CD14-positive monocyte (primary cell): ENCODE measurements at regions not wholly inside any gene's neighbourhood (a gene's known extent, or its start where the extent isn't known, plus 50 kb on each side); places are given as distances from the start of the nearest gene placed in this dataset.

Source experiments
- DNase-seq, 3 donors: peaks; one replicate each; pipeline ENCODE4 v3.0.0-alpha.2; 2011 to 2022
- H2AFZ ChIP-seq: 2 replicates; pipeline ENCODE4 v1.6.0; 2012; ENCODE audit warnings: mild to moderate bottlenecking, low read depth, low read length, inconsistent platforms; ENCODE audit not compliant: insufficient read depth, poor library complexity, severe bottlenecking
- H3K27ac ChIP-seq, 2 donors: 1 replicate in 1 of 2; 2 replicates in 1 of 2; pipeline ENCODE4 v1.5.1; 2012 to 2013; ENCODE audit warnings: low read length in 2 of 2, control low read depth in 1 of 2, inconsistent platforms in 1 of 2, low read depth in 1 of 2, mild to moderate bottlenecking in 1 of 2
- H3K27me3 ChIP-seq, 2 donors: one replicate each; pipeline versions ENCODE4 v1.6.0 to v1.6.1; 2011 to 2013; ENCODE audit warnings: low read length in 2 of 2; ENCODE audit not compliant: control insufficient read depth in 2 of 2, insufficient read depth in 2 of 2
- H3K36me3 ChIP-seq, 2 donors: replicated peaks in 1 of 2; 1 replicate in 1 of 2; 2 replicates in 1 of 2; pipeline versions ENCODE4 v1.5.1 to v1.6.1; 2012 to 2013; ENCODE audit warnings: low read length in 2 of 2, control low read depth in 1 of 2, inconsistent platforms in 1 of 2, mild to moderate bottlenecking in 1 of 2; ENCODE audit not compliant: insufficient read depth in 2 of 2, control insufficient read depth in 1 of 2
- H3K4me1 ChIP-seq, 2 donors: 1 replicate in 1 of 2; 2 replicates in 1 of 2; pipeline versions ENCODE4 v1.5.1 to v1.6.1; 2012 to 2013; ENCODE audit warnings: low read length in 2 of 2, control low read depth in 1 of 2, inconsistent platforms in 1 of 2, mild to moderate bottlenecking in 1 of 2, moderate library complexity in 1 of 2; ENCODE audit not compliant: insufficient read depth in 2 of 2, control insufficient read depth in 1 of 2
- H3K4me2 ChIP-seq: replicated peaks from 2 replicates; pipeline ENCODE3; 2012; ENCODE audit warnings: low read length, moderate library complexity, mild to moderate bottlenecking; ENCODE audit not compliant: poor library complexity, severe bottlenecking; ENCODE audit errors: extremely low read depth
- H3K4me3 ChIP-seq, 3 experiments: fragments of 200-600 bp in 1 of 3; sonication (generic) in 1 of 3; replicated peaks in 1 of 3; 1 replicate in 2 of 3; 2 replicates in 1 of 3; pipeline ENCODE4 v1.5.1; 2011 to 2013; ENCODE audit warnings: low read length in 3 of 3, mild to moderate bottlenecking in 3 of 3, control low read depth in 2 of 3, low read depth in 2 of 3, inconsistent platforms in 1 of 3, moderate library complexity in 1 of 3
- H3K79me2 ChIP-seq: 2 replicates; pipeline ENCODE4 v1.6.0; 2012; ENCODE audit warnings: mild to moderate bottlenecking, control low read depth, inconsistent platforms, low read length, moderate library complexity; ENCODE audit not compliant: insufficient read depth
- H3K9ac ChIP-seq: 2 replicates; pipeline ENCODE4 v1.6.0; 2017; ENCODE audit warnings: low read length, mild to moderate bottlenecking; ENCODE audit not compliant: insufficient read depth, poor library complexity, severe bottlenecking
- H3K9me3 ChIP-seq, 2 donors: replicated peaks in 1 of 2; 1 replicate in 1 of 2; 2 replicates in 1 of 2; pipeline versions ENCODE4 v1.5.1 to v1.6.1; 2012 to 2013; ENCODE audit warnings: low read length in 2 of 2, control low read depth in 1 of 2; ENCODE audit not compliant: control insufficient read depth in 1 of 2, insufficient read depth in 1 of 2
- H4K20me1 ChIP-seq: 2 replicates; pipeline ENCODE4 v1.6.0; 2012; ENCODE audit warnings: mild to moderate bottlenecking, low read length, control low read depth, moderate library complexity; ENCODE audit not compliant: insufficient read depth
- H3K27ac Mint-ChIP-seq, 7 donors: one replicate each; pipeline ENCODE4 v1.8.0; 2020; ENCODE audit warnings: mild to moderate bottlenecking in 7 of 7, mixed read lengths in 7 of 7, moderate library complexity in 6 of 7, inconsistent platforms in 2 of 7
- H3K27me3 Mint-ChIP-seq, 3 donors: one replicate each; pipeline ENCODE4 v1.8.0; 2021 to 2022; ENCODE audit warnings: low read depth in 3 of 3, mild to moderate bottlenecking in 3 of 3, mixed read lengths in 3 of 3, moderate library complexity in 3 of 3, inconsistent platforms in 1 of 3
- H3K36me3 Mint-ChIP-seq, 2 donors: one replicate each; pipeline ENCODE4 v1.8.0; 2020; ENCODE audit warnings: mixed read lengths in 2 of 2, inconsistent platforms in 1 of 2, mild to moderate bottlenecking in 1 of 2
- H3K4me1 Mint-ChIP-seq: one replicate; pipeline ENCODE4 v1.8.0; 2020; ENCODE audit warnings: mild to moderate bottlenecking, mixed read lengths
- H3K4me3 Mint-ChIP-seq, 2 donors: one replicate each; pipeline ENCODE4 v1.8.0; 2020; ENCODE audit warnings: mild to moderate bottlenecking in 2 of 2, mixed read lengths in 2 of 2, moderate library complexity in 1 of 2
- H3K9me3 Mint-ChIP-seq, 7 donors: one replicate each; pipeline ENCODE4 v1.8.0; 2020 to 2022; ENCODE audit warnings: mixed read lengths in 7 of 7, mild to moderate bottlenecking in 6 of 7, moderate library complexity in 6 of 7, inconsistent platforms in 2 of 7
- WGBS: methylation state at CpG from one replicate; pipeline ENCODE4 v1.1.5; 2013; ENCODE audit warnings: missing lambda C conversion rate; ENCODE audit not compliant: insufficient coverage; 5-methylcytosine and 5-hydroxymethylcytosine counted together
- intact Hi-C, 2 donors: fragments of 100-400 bp; cut with micrococcal nuclease; formaldehyde crosslinking; loops; one replicate each; pipeline versions ENCODE4 v1.15.0 to v1.15.1; 2023
- TF ChIP-seq, protein P1 (sequence below): fragments of 200-600 bp; IDR thresholded peaks from one replicate; pipeline ENCODE4 v1.8.0; 2022; ENCODE audit warnings: antibody characterized with exemption, mild to moderate bottlenecking

DNA sequence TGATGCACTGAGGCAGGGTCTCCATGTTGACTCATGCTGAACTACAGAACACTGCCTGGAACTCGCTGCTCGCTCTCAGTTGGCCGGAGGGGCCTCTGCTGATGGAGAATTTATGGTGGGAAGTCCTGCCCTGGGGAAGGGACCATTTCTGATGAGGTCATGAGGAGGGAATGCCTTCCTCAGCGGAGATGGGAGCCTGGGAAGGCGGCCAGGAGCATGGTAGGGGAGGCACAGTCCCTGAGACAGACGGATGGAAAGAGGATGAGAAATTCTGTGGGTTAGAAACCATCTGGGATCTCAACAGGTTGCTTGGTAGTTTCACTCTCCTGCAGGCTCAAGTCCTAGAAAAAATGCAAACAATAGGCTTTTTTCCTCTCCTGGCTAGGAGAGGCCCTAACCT is 56.8 kb upstream of the TPM1 start:
- 88% methylated on average over 6 of the region's 6 CpGs for WGBS
- no peak overlapping the region for H3K4me2 ChIP-seq
- Mint-ChIP-seq H3K27ac (no peak overlapping the region), H3K4me3 (no peak overlapping the region), H3K9me3 (peaks cover 0 to 2% (median 0%) of the 10 kb centered on the region in 7 donors), H3K36me3 (no peaks in the 10 kb centered on the region), H3K4me1 (no peaks in the 10 kb centered on the region), H3K27me3 (peaks cover 7 to 17% (median 7%) of the 10 kb centered on the region in 3 donors)
- H3K9me3 ChIP-seq: no peaks in the 10 kb centered on the region
- H3K36me3 ChIP-seq: no peaks in the 10 kb centered on the region
- no peak overlapping the region for H2AFZ ChIP-seq
- intact Hi-C loops: no loop called here
- TF ChIP-seq, protein P1, sequence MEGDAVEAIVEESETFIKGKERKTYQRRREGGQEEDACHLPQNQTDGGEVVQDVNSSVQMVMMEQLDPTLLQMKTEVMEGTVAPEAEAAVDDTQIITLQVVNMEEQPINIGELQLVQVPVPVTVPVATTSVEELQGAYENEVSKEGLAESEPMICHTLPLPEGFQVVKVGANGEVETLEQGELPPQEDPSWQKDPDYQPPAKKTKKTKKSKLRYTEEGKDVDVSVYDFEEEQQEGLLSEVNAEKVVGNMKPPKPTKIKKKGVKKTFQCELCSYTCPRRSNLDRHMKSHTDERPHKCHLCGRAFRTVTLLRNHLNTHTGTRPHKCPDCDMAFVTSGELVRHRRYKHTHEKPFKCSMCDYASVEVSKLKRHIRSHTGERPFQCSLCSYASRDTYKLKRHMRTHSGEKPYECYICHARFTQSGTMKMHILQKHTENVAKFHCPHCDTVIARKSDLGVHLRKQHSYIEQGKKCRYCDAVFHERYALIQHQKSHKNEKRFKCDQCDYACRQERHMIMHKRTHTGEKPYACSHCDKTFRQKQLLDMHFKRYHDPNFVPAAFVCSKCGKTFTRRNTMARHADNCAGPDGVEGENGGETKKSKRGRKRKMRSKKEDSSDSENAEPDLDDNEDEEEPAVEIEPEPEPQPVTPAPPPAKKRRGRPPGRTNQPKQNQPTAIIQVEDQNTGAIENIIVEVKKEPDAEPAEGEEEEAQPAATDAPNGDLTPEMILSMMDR: no peak
- H3K27ac ChIP-seq: no peak overlapping the region
- H3K9ac ChIP-seq: no peak overlapping the region
- H4K20me1 ChIP-seq: no peaks in the 10 kb centered on the region
- no peak overlapping the region for H3K4me3 ChIP-seq
- H3K4me1 ChIP-seq: no peaks in the 10 kb centered on the region
- peaks cover 0 to 2% of the 10 kb centered on the region in 2 donors for H3K27me3 ChIP-seq
- DNase-seq: no peak
- no peaks in the 10 kb centered on the region for H3K79me2 ChIP-seq

DNA sequence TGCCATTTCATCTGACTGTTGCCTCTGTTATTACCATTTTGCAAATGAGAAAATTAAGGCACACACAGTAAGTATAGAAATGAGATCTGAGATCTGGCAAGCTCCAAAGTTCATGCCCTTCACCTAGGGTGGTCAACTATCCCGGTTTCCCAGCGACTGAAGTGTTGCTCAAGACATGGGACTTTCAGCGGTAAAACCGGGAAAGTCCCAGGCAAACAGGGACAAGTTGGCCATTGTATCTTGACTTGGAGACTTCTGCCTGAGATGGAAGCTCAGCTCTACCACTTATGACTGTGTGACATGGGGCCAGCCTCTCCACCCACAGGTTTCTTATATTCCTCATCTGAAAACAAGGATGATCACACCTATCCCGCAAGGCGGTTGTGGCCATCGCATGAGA is 55.6 kb upstream of the TPM1 start:
- Mint-ChIP-seq H3K9me3 (peaks cover 0 to 2% (median 0%) of the 10 kb centered on the region in 7 donors), H3K27me3 (peaks cover 7 to 17% (median 7%) of the 10 kb centered on the region in 3 donors), H3K36me3 (no peaks in the 10 kb centered on the region), H3K27ac (no peak overlapping the region), H3K4me3 (no peak overlapping the region), H3K4me1 (no peaks in the 10 kb centered on the region)
- Histone ChIP-seq H3K36me3 (no peaks in the 10 kb centered on the region), H4K20me1 (no peaks in the 10 kb centered on the region), H3K4me3 (no peak overlapping the region), H3K9ac (no peak overlapping the region), H3K79me2 (no peaks in the 10 kb centered on the region), H3K27me3 (no peaks in the 10 kb centered on the region), H3K9me3 (no peaks in the 10 kb centered on the region), H3K4me1 (no peaks in the 10 kb centered on the region), H3K4me2 (no peak overlapping the region), H3K27ac (no peak overlapping the region), H2AFZ (no peak overlapping the region)
- 96% methylated on average over 7 of the region's 7 CpGs for WGBS
- TF ChIP-seq, protein P1: no peak
- DNase-seq: no peak
- intact Hi-C loops: no loop called here
